HCT116 (cell line): ENCODE measurements at regions not wholly inside any gene's neighbourhood (a gene's known extent, or its start where the extent isn't known, plus 50 kb on each side); places are given as distances from the start of the nearest gene placed in this dataset.

Experiments used
- ATAC-seq: fragments of 200-7000 bp; cut with Tn5 transposase; 2 replicates; pipeline ENCODE4 v1.9.1; 2020; ENCODE audit warnings: mild to moderate bottlenecking, moderate library complexity
- BruUV-seq: library from RNA; stranded (reverse); fragments of 400-500 nt; replicated peaks from 2 replicates; lab custom pipeline; 2021; lab: Mats Ljungman, UMichigan
- CTCF ChIA-PET: fragments of 300-600 bp; sonication (Branson Sonifier 250); formaldehyde crosslinking; loops from one replicate; lab custom pipeline; 2021; ENCODE audit warnings: antibody characterized with exemption; lab: Charles Lee
- POLR2A ChIA-PET: fragments of 300-600, 350-600 bp; sonication (Branson Sonifier 250); formaldehyde crosslinking; loops from one replicate; lab custom pipeline; 2021; ENCODE audit warnings: antibody characterized with exemption; lab: Charles Lee
- RAD21 ChIA-PET, 2 experiments: fragments of 300-600 bp; sonication (Branson Sonifier 250); formaldehyde crosslinking; loops; one replicate each; lab custom pipeline; 2023; ENCODE audit warnings: low total read pairs in 2 of 2; ENCODE audit not compliant: uncharacterized antibody in 2 of 2, unreplicated experiment in 2 of 2, low non-redundant PET in 1 of 2; lab: Charles Lee
- DNase-seq: peaks from one replicate; pipeline ENCODE4 v3.0.0-alpha.2; 2010; ENCODE audit warnings: low read depth, low spot score
- H2AFZ ChIP-seq: fragments of 200-600 bp; shearing (Covaris generic), sonication (generic); 2 replicates; pipeline ENCODE4 v1.6.1; 2017; ENCODE audit warnings: low read depth, mixed run types, mixed read lengths, antibody characterized with exemption, low read length; ENCODE audit not compliant: poor library complexity, severe bottlenecking
- H3K27ac ChIP-seq: 2 replicates; pipeline ENCODE4 v1.5.1; 2012; ENCODE audit warnings: low read depth, low read length
- H3K27me3 ChIP-seq: fragments of 200-600 bp; sonication (generic); 2 replicates; pipeline ENCODE4 v1.6.1; 2016; ENCODE audit warnings: mixed run types, low read length, mixed read lengths; ENCODE audit not compliant: insufficient read depth
- H3K36me3 ChIP-seq, 2 experiments: fragments of 200-500 bp in 1 of 2; fragments of 200-600 bp in 1 of 2; sonication (Bioruptor generic) in 1 of 2; sonication (generic) in 1 of 2; 2 replicates each; pipeline versions ENCODE4 v1.5.1 to v1.6.1; 2014 to 2016; ENCODE audit warnings: low read length in 2 of 2, inconsistent platforms in 1 of 2, mixed read lengths in 1 of 2, mixed run types in 1 of 2; ENCODE audit not compliant: insufficient read depth in 2 of 2, control insufficient read depth in 1 of 2
- H3K4me1 ChIP-seq, 2 experiments: fragments of 200-600 bp in 1 of 2; sonication (generic) in 1 of 2; 2 replicates each; pipeline versions ENCODE4 v1.5.1 to v1.6.1; 2012 to 2017; ENCODE audit warnings: low read length in 2 of 2, inconsistent platforms in 1 of 2, mild to moderate bottlenecking in 1 of 2, mixed read lengths in 1 of 2, mixed run types in 1 of 2, moderate library complexity in 1 of 2; ENCODE audit not compliant: insufficient read depth in 2 of 2, control insufficient read depth in 1 of 2
- H3K4me2 ChIP-seq: fragments of 200-600 bp; sonication (generic); 2 replicates; pipeline ENCODE4 v1.6.1; 2017; ENCODE audit warnings: mixed run types, low read length, mixed read lengths
- H3K4me3 ChIP-seq, 2 experiments: fragments of 200-600 bp in 1 of 2; sonication (generic) in 1 of 2; replicated peaks in 1 of 2; 2 replicates each; pipeline ENCODE4 v1.5.1; 2011 to 2016; ENCODE audit warnings: low read length in 2 of 2, control low read depth in 1 of 2, low read depth in 1 of 2, mild to moderate bottlenecking in 1 of 2, mixed read lengths in 1 of 2, mixed run types in 1 of 2
- H3K79me2 ChIP-seq: fragments of 200-600 bp; sonication (generic); 2 replicates; pipeline ENCODE4 v1.6.1; 2017; ENCODE audit warnings: mild to moderate bottlenecking, mixed run types, low read length, moderate library complexity, mixed read lengths; ENCODE audit not compliant: insufficient read depth
- H3K9ac ChIP-seq: fragments of 200-600 bp; sonication (generic); 2 replicates; pipeline ENCODE4 v1.6.1; 2016; ENCODE audit warnings: low read length, mixed read lengths
- H3K9me2 ChIP-seq: fragments of 200-600 bp; sonication (generic), shearing (Covaris generic); 2 replicates; pipeline ENCODE4 v1.6.1; 2017; ENCODE audit warnings: mixed run types, mild to moderate bottlenecking, moderate library complexity; ENCODE audit not compliant: insufficient read depth
- H3K9me3 ChIP-seq, 2 experiments: fragments of 200-500 bp in 1 of 2; fragments of 200-600 bp in 1 of 2; sonication (Bioruptor generic) in 1 of 2; sonication (generic) in 1 of 2; 2 replicates each; pipeline ENCODE4 v1.6.1; 2014 to 2017; ENCODE audit warnings: low read length in 2 of 2, mixed read lengths in 2 of 2, inconsistent platforms in 1 of 2, low read depth in 1 of 2, mild to moderate bottlenecking in 1 of 2, mixed run types in 1 of 2, moderate library complexity in 1 of 2; ENCODE audit not compliant: control insufficient read depth in 1 of 2, insufficient read depth in 1 of 2
- H4K20me1 ChIP-seq: fragments of 200-600 bp; sonication (generic), shearing (Covaris generic); 2 replicates; pipeline ENCODE4 v1.6.1; 2017; ENCODE audit warnings: mixed run types, mild to moderate bottlenecking, moderate library complexity; ENCODE audit not compliant: insufficient read depth
- EZH2 ChIP-seq: fragments of 200-600 bp; sonication (generic); IDR thresholded peaks from 2 replicates; pipeline ENCODE4 v1.6.1; 2017; ENCODE audit warnings: antibody characterized with exemption, mixed run types
- POLR2A ChIP-seq: IDR thresholded peaks from 2 replicates; pipeline ENCODE4 v1.7.0; 2011; ENCODE audit warnings: borderline replicate concordance; ENCODE audit not compliant: insufficient read depth, insufficient read length; ENCODE audit errors: extremely low read depth
- RAD21 ChIP-seq: IDR thresholded peaks from 2 replicates; pipeline ENCODE4 v1.6.1; 2012; ENCODE audit warnings: low read depth, mild to moderate bottlenecking
- SRF ChIP-seq: IDR thresholded peaks from 2 replicates; pipeline ENCODE4 v1.6.1; 2012; ENCODE audit warnings: low read depth
- ZNF274 ChIP-seq: fragments of 200-500 bp; sonication (Bioruptor generic); IDR thresholded peaks from 2 replicates; pipeline ENCODE4 v1.6.1; 2014; ENCODE audit warnings: mild to moderate bottlenecking, low read depth, low read length, inconsistent platforms
- intact Hi-C: fragments of 100-400 bp; cut with micrococcal nuclease; formaldehyde crosslinking; loops from 2 replicates; pipeline ENCODE4 v1.10.0; 2022
- TF ChIP-seq, protein P1 (sequence below): IDR thresholded peaks from 2 replicates; pipeline ENCODE4 v1.6.1; 2012
- TF ChIP-seq, protein P2 (sequence below): IDR thresholded peaks from 2 replicates; pipeline ENCODE4 v1.6.1; 2012; ENCODE audit warnings: low read depth

DNA sequence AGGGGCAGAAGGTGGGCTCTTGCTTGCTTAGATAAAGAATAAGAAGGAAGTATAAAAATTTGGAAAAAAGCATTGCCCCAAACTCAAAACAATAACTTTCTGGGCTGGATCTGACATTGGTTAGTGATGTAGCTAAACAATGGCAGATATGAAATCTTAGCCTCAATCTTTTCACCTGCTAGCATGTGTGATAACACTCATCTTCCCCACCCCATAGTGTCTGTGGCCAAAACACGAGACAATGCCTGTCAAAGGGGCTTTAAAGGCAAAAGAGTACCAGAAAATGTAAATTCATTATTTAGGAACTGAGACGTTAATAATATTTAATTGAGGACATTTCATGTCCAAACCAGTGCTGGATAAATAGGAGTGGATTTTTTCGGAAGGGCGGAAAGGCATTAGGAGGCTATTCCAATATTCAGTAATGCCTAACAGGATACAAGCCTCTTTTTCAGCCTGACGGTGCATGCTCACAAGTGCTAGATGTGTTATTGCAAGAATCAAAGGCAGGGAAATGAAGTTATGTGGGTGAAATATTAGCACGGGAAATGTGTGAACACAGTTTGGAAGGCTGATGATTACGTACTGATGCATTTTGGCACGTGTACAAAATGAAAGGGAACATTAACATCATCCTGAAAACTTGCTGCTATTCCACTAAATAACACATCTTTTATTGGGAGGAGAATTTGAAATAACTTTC is 395.7 kb downstream of the GALR1 start (continued):
- TF ChIP-seq, protein P1, sequence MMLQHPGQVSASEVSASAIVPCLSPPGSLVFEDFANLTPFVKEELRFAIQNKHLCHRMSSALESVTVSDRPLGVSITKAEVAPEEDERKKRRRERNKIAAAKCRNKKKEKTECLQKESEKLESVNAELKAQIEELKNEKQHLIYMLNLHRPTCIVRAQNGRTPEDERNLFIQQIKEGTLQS: no peak
- TF ChIP-seq, all 23 proteins: peak for 0

DNA sequence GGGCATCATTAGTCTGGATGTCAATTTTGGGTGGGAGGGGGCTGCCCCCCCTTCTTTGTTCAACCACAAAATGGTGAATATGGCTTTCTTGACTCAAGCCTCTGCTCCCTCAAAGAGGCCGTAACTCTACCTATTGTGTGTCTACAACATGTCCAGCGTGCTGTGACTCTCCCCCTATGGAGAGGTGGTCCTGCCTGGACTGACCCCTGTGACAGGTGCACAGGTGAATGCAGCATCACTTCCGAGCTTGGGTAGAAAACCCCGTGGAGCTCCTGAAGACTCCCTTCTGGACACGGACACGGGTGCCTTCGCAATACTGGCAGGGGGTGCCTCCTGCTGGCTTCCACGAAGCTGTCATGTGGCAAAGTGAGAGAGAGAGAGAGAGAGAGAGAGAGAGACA is 397.8 kb downstream of the GALR1 start:
- no peaks in the 10 kb centered on the region for H3K9me2 ChIP-seq
- H3K27me3 ChIP-seq: no peaks in the 10 kb centered on the region
- ATAC-seq (no peak), DNase-seq (no peak)
- no peak overlapping the region for H3K27ac ChIP-seq
- no peaks in the 10 kb centered on the region for H3K79me2 ChIP-seq
- H4K20me1 ChIP-seq: no peaks in the 10 kb centered on the region
- no TSS peak for BruUV-seq
- CTCF ChIA-PET: no interaction called here
- TF ChIP-seq ZNF274 (no peak), SRF (no peak), RAD21 (no peak)
- H3K4me3 ChIP-seq: no peak overlapping the region
- RAD21 ChIA-PET: no interaction called here
- no peak overlapping the region for H3K9ac ChIP-seq
- no peaks in the 10 kb centered on the region for H3K4me1 ChIP-seq
- H3K4me2 ChIP-seq: no peak overlapping the region
- peaks cover 0 to 5% of the 10 kb centered on the region in 2 experiments; a peak in 1 of 4 replicates for H3K9me3 ChIP-seq
- intact Hi-C loops: no loop called here
- H2AFZ ChIP-seq: no peak overlapping the region
- H3K36me3 ChIP-seq: no peaks in the 10 kb centered on the region
- POLR2A ChIA-PET: no interaction called here

DNA sequence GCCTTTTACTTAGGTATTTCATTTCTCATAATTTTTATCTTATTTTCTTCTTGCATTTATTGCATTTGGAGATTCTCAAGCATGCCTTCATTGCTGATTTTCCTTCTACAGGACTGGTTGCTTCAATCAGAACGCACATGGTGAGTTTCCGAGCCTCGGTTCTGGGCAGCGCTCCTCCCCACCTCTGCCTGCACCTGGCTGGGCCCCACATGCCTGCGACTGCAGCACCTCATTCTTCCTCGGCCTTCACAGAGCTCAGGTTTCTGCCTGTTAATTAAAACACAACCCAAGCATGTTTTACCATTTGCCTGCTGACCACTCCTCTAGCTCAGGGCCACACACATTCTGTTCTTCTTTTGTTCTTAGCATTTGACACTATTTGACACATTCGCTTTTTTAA is 398.8 kb downstream of the GALR1 start:
- H3K4me3 ChIP-seq: no peak overlapping the region
- intact Hi-C loops: no loop called here
- no peak overlapping the region for H3K4me2 ChIP-seq
- ChIA-PET CTCF (no interaction called here), RAD21 (no interaction called here), POLR2A (no interaction called here)
- DNase-seq (no peak), ATAC-seq (no peak)
- no peaks in the 10 kb centered on the region; the same call in 1 of the 2 replicates for H4K20me1 ChIP-seq
- H3K36me3 ChIP-seq: no peaks in the 10 kb centered on the region
- no TSS peak for BruUV-seq
- no peaks in the 10 kb centered on the region for H3K27me3 ChIP-seq
- no peak overlapping the region for H3K9ac ChIP-seq
- H3K27ac ChIP-seq: no peak overlapping the region
- H3K4me1 ChIP-seq: no peaks in the 10 kb centered on the region
- H3K9me2 ChIP-seq: no peaks in the 10 kb centered on the region
- peaks cover 0 to 5% of the 10 kb centered on the region in 2 experiments; a peak in 1 of 4 replicates for H3K9me3 ChIP-seq
- H2AFZ ChIP-seq: no peak overlapping the region
- TF ChIP-seq, protein P2, sequence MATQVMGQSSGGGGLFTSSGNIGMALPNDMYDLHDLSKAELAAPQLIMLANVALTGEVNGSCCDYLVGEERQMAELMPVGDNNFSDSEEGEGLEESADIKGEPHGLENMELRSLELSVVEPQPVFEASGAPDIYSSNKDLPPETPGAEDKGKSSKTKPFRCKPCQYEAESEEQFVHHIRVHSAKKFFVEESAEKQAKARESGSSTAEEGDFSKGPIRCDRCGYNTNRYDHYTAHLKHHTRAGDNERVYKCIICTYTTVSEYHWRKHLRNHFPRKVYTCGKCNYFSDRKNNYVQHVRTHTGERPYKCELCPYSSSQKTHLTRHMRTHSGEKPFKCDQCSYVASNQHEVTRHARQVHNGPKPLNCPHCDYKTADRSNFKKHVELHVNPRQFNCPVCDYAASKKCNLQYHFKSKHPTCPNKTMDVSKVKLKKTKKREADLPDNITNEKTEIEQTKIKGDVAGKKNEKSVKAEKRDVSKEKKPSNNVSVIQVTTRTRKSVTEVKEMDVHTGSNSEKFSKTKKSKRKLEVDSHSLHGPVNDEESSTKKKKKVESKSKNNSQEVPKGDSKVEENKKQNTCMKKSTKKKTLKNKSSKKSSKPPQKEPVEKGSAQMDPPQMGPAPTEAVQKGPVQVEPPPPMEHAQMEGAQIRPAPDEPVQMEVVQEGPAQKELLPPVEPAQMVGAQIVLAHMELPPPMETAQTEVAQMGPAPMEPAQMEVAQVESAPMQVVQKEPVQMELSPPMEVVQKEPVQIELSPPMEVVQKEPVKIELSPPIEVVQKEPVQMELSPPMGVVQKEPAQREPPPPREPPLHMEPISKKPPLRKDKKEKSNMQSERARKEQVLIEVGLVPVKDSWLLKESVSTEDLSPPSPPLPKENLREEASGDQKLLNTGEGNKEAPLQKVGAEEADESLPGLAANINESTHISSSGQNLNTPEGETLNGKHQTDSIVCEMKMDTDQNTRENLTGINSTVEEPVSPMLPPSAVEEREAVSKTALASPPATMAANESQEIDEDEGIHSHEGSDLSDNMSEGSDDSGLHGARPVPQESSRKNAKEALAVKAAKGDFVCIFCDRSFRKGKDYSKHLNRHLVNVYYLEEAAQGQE: no peak
- TF ChIP-seq POLR2A (no peak), EZH2 (no peak)
- no peaks in the 10 kb centered on the region for H3K79me2 ChIP-seq
